K562 (cell line): ENCODE measurements at regions not wholly inside any gene's neighbourhood (a gene's known extent, or its start where the extent isn't known, plus 50 kb on each side); places are given as distances from the start of the nearest gene placed in this dataset.

Experiments used
- ATAC-seq: fragments of 200-7000 bp; cut with Tn5 transposase; 3 replicates; pipeline ENCODE4 v1.9.1; 2020; ENCODE audit warnings: moderate library complexity
- BruUV-seq: library from RNA; stranded (reverse); fragments of 400-500 nt; replicated peaks from 2 replicates; lab custom pipeline; 2021; lab: Mats Ljungman, UMichigan
- CTCF ChIA-PET: fragments of 300-600 bp; formaldehyde crosslinking; extraction: SDS; loops from one replicate; lab custom pipeline; 2021; ENCODE audit warnings: low intra/inter-chr PET ratio; lab: Yijun Ruan, JAX
- POLR2A ChIA-PET: fragments of 300-600, 350-650 bp; sonication (Branson Sonifier 250); formaldehyde crosslinking; extraction: SDS; loops from one replicate; lab custom pipeline; 2021; ENCODE audit warnings: antibody characterized with exemption, inconsistent platforms; lab: Yijun Ruan, JAX
- DNase-seq, 4 experiments: peaks; one replicate each; pipeline versions ENCODE4 v3.0.0 to v3.0.0-alpha.2; 2011 to 2018; ENCODE audit warnings: low spot score in 3 of 4, mixed read lengths in 3 of 4; ENCODE audit errors: extremely low read depth in 1 of 4
- FAIRE-seq: peaks from 2 replicates; lab custom pipeline; 2011; peaks lifted over from hg19 to GRCh38; lab: Jason Lieb, UNC
- H2AFZ ChIP-seq: 2 replicates; pipeline ENCODE4 v1.6.0; 2011; ENCODE audit warnings: low read depth, low read length, control low read depth, inconsistent platforms
- H3K27ac ChIP-seq: fragments of 200-600 bp; 3 replicates; pipeline ENCODE4 v1.8.0; 2011; ENCODE audit warnings: low read depth, mild to moderate bottlenecking, control low read depth, inconsistent platforms, low read length, moderate library complexity, mixed read lengths; ENCODE audit errors: extremely low read depth
- H3K27me3 ChIP-seq, 2 experiments: fragments of 300-600 bp in 1 of 2; 2 replicates in 1 of 2; 3 replicates in 1 of 2; pipeline versions ENCODE4 v1.6.0 to v1.8.0; 2011; ENCODE audit warnings: inconsistent platforms in 2 of 2, low read length in 2 of 2, mild to moderate bottlenecking in 1 of 2, mixed read lengths in 1 of 2, moderate library complexity in 1 of 2; ENCODE audit not compliant: control insufficient read depth in 2 of 2, insufficient read depth in 2 of 2
- H3K36me3 ChIP-seq: fragments of 300-600 bp; 3 replicates; pipeline ENCODE4 v1.8.0; 2011; ENCODE audit warnings: mild to moderate bottlenecking, low read length, inconsistent platforms; ENCODE audit not compliant: control insufficient read depth, insufficient read depth
- H3K4me1 ChIP-seq, 2 experiments: fragments of 200-600 bp in 1 of 2; replicated peaks in 1 of 2; 2 replicates in 1 of 2; 3 replicates in 1 of 2; pipeline versions ENCODE4 v1.5.1 to v1.8.0; 2011; ENCODE audit warnings: inconsistent platforms in 2 of 2, low read length in 2 of 2, mild to moderate bottlenecking in 1 of 2, mixed read lengths in 1 of 2, moderate library complexity in 1 of 2; ENCODE audit not compliant: control insufficient read depth in 2 of 2, insufficient read depth in 2 of 2
- H3K4me2 ChIP-seq: 2 replicates; pipeline ENCODE4 v1.6.1; 2011; ENCODE audit warnings: low read length, control low read depth, inconsistent platforms, mixed read lengths; ENCODE audit not compliant: insufficient read depth
- H3K4me3 ChIP-seq: fragments of 200-600 bp; sonication (generic), shearing (Covaris generic); 2 replicates; pipeline ENCODE4 v1.5.1; 2016; ENCODE audit warnings: control low read depth, inconsistent platforms
- H3K79me2 ChIP-seq: fragments of 200-600 bp; 3 replicates; pipeline ENCODE4 v1.8.0; 2011; ENCODE audit warnings: low read length, inconsistent platforms; ENCODE audit not compliant: control insufficient read depth, insufficient read depth
- H3K9ac ChIP-seq, 2 experiments: 2 replicates each; pipeline versions ENCODE4 v1.6.0 to v1.6.1; 2011; ENCODE audit warnings: low read depth in 2 of 2, low read length in 2 of 2, control low read depth in 1 of 2, inconsistent platforms in 1 of 2, mild to moderate bottlenecking in 1 of 2, mixed read lengths in 1 of 2; ENCODE audit not compliant: insufficient read depth in 1 of 2
- H3K9me1 ChIP-seq: one replicate; pipeline ENCODE4 v1.6.0; 2011; ENCODE audit warnings: inconsistent platforms, mild to moderate bottlenecking, low read length, moderate library complexity; ENCODE audit not compliant: control insufficient read depth, insufficient read depth
- H3K9me3 ChIP-seq: replicated peaks from 2 replicates; pipeline ENCODE4 v1.5.1; 2011; ENCODE audit warnings: low read depth, low read length, inconsistent platforms; ENCODE audit not compliant: control insufficient read depth, insufficient read depth
- H4K20me1 ChIP-seq: replicated peaks from 2 replicates; pipeline ENCODE4 v1.6.1; 2011; ENCODE audit warnings: low read length, inconsistent platforms, mixed read lengths; ENCODE audit not compliant: control insufficient read depth, insufficient read depth
- FOXM1 ChIP-seq, 2 experiments: fragments of 450-650 bp in 1 of 2; sonication (generic) in 1 of 2; formaldehyde crosslinking in 1 of 2; IDR thresholded peaks; 2 replicates each; pipeline versions ENCODE4 v1.6.1 to v1.9.0; 2017 to 2022; ENCODE audit warnings: low read depth in 2 of 2, mild to moderate bottlenecking in 2 of 2, missing genetic modification reagents in 1 of 2, moderate library complexity in 1 of 2
- NR1H2 ChIP-seq: sonication (generic); formaldehyde crosslinking; IDR thresholded peaks from 2 replicates; pipeline ENCODE4 v1.4.0; 2020; ENCODE audit warnings: mild to moderate bottlenecking, missing genetic modification reagents
- ZNF41 ChIP-seq: fragments of 250-450 bp; sonication (Bioruptor Pico); conservative IDR thresholded peaks from 2 replicates; pipeline ENCODE4 v1.4.0; 2020; ENCODE audit warnings: mild to moderate bottlenecking
- WGBS: fragments of 100-300 bp; shearing (Covaris generic); methylation state at CpG from one replicate; pipeline ENCODE4 v1.1.6; 2016; ENCODE audit warnings: low coverage, mixed read lengths; ENCODE audit not compliant: insufficient coverage; ENCODE audit errors: missing lambda C conversion rate; 5-methylcytosine and 5-hydroxymethylcytosine counted together
- in situ Hi-C: fragments of 300-500 bp; cut with MboI; formaldehyde crosslinking; loops from 4 replicates; pipeline ENCODE4 v1.15.0; 2018; ENCODE audit warnings: inconsistent platforms, mixed read lengths
- intact Hi-C: fragments of 100-400 bp; cut with micrococcal nuclease; formaldehyde crosslinking; loops from 2 replicates; pipeline ENCODE4 v1.14.2; 2022

DNA sequence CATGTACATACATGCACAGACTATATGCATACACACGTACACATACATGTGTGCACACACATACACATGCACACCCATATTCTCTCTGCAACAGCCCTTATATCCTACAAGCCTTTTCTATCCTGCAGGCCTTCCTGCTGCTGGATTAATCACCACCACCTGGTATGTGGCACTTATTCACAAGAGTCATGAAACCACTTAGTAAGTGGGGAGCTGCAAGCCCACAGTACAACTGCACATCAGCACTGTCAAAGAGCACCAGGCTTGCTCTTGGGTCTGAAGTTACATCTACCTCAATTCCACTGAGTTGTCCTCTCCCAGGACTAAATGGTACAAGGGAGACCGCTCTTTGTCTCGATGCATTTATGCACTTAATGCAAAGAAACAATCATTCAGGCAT lies 233.2 kb downstream of the KLF13 start:
- H3K9ac ChIP-seq = no peak overlapping the region
- ChIA-PET CTCF (no interaction called here), POLR2A (no interaction called here)
- no peaks in the 10 kb centered on the region for H3K79me2 ChIP-seq
- H4K20me1 ChIP-seq = no peaks in the 10 kb centered on the region
- H3K4me1 ChIP-seq = no peaks in the 10 kb centered on the region
- H2AFZ ChIP-seq = no peak overlapping the region
- H3K4me3 ChIP-seq = no peak overlapping the region
- intact Hi-C loops = no loop called here
- H3K9me1 ChIP-seq = no peaks in the 10 kb centered on the region
- BruUV-seq = no TSS peak
- H3K4me2 ChIP-seq = no peak overlapping the region
- H3K9me3 ChIP-seq = no peaks in the 10 kb centered on the region
- in situ Hi-C loops = no loop called here
- H3K36me3 ChIP-seq = no peaks in the 10 kb centered on the region
- H3K27me3 ChIP-seq = peaks cover 0 to 34% of the 10 kb centered on the region in 2 experiments; a peak in 3 of 5 replicates
- ATAC-seq (no peak), DNase-seq (no peak), FAIRE-seq (no peak)
- 0% methylated on average over 3 of the region's 3 CpGs for WGBS
- TF ChIP-seq ZNF41 (CRISPR knock-in tag) (no peak), FOXM1 (IDR thresholded peaks at IDR 0.05; ENCODE audit: low read depth) (no peak), FOXM1 (CRISPR knock-in tag; IDR thresholded peaks at IDR 0.05; ENCODE audit: low read depth) (no peak)
- no peak overlapping the region for H3K27ac ChIP-seq

DNA sequence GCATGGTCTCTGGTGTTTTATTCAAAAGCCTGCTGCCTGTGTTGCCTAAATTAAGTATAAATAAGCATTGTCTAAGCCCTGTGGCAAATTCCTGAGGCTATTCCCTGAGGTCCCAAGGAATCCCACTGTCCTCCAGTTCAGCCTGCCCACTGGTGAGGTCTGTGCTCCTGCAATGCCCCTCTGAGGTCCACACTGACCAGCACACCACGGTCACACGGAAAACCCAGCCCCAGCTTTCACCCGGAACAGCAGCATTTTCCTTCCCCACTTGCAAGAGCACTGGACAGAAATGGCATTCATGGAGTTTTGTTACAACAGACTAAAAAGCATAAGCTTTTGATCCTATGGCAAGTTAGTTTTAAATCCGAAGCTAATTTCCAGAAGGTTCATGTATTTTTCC lies 234.0 kb downstream of the KLF13 start:
- no peaks in the 10 kb centered on the region for H3K4me1 ChIP-seq
- H3K79me2 ChIP-seq = no peaks in the 10 kb centered on the region
- no peaks in the 10 kb centered on the region for H4K20me1 ChIP-seq
- H3K9me3 ChIP-seq = no peaks in the 10 kb centered on the region
- H3K4me2 ChIP-seq = no peak overlapping the region
- H3K36me3 ChIP-seq = no peaks in the 10 kb centered on the region
- H3K4me3 ChIP-seq = no peak overlapping the region
- H3K9me1 ChIP-seq = no peaks in the 10 kb centered on the region
- intact Hi-C loops (no loop called here), in situ Hi-C loops (no loop called here)
- ChIA-PET POLR2A (no interaction called here), CTCF (no interaction called here)
- FAIRE-seq = no peak
- H3K27ac ChIP-seq = no peak overlapping the region
- WGBS = 0% methylated on average over 4 of the region's 4 CpGs
- no peak for ATAC-seq
- no TSS peak for BruUV-seq
- TF ChIP-seq NR1H2 (CRISPR knock-in tag) = no peak
- H3K9ac ChIP-seq = no peak overlapping the region
- no peak overlapping the region for H2AFZ ChIP-seq
- DNase-seq = no peak
- H3K27me3 ChIP-seq = peaks cover 0 to 27% of the 10 kb centered on the region in 2 experiments; a peak in 3 of 5 replicates
